ENCODE measurements at regions not wholly inside any gene's neighbourhood (a gene's known extent, or its start where the extent isn't known, plus 50 kb on each side); places are given as distances from the start of the nearest gene placed in this dataset.

DNA sequence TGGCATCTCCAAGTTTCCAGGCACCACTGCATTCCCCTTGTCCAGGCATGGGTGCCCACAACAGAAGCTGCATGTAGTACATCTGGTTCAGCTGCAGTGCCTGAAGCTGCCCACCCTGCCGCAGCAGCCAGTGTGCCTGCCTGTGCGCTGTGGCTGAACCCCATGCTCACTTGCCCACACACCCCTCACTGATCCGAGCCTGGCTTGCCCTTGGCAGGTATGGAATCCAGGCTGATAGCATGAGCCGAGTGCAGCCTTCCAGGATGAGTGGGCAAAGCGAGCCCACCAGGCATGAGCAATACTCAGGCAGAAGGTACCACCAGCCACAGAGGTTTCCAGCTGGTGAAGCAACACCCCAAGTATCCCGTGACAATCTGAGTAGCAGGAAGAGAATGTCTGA lies 280.3 kb upstream of the KLF12 start:
- in situ Hi-C loops (cut with HindIII; ENCODE audit: low pct_unique_long_range_greater_than_20kb, low sequenced_read_pairs) (no loop called here), intact Hi-C loops (cut with micrococcal nuclease; ENCODE audit: unreplicated experiment) (no loop called here)
- H3K27me3 ChIP-seq (ENCODE audit: control insufficient read depth, insufficient read depth, low read length) = no peaks in the 10 kb centered on the region
- POLR2A ChIA-PET = no interaction called here
- no peak overlapping the region for H3K27ac ChIP-seq (ENCODE audit: low read length)
- BruUV-seq (replicated peaks) = no TSS peak
- H3K4me1 ChIP-seq (ENCODE audit: control insufficient read depth, insufficient read depth, low read length) = no peaks in the 10 kb centered on the region
- H3K4me3 ChIP-seq (ENCODE audit: low read depth in 2 of 2, low read length in 2 of 2) = no peak overlapping the region
- CTCF ChIA-PET = no interaction called here
- H3K9me3 ChIP-seq (ENCODE audit: control insufficient read depth, insufficient read depth, low read depth, low read length) = no peaks in the 10 kb centered on the region
- TF ChIP-seq POLR2AphosphoS5 (IDR thresholded peaks at IDR 0.05; ENCODE audit: low read depth, low read length) (no peak), SIN3A (IDR thresholded peaks at IDR 0.05; ENCODE audit: borderline replicate concordance, insufficient read depth, low read depth, low read length) (no peak), REST (IDR thresholded peaks at IDR 0.05; ENCODE audit: insufficient read depth in 1 of 2, low read depth in 2 of 2, low read length in 1 of 2) (no peak), TCF7L2 (IDR thresholded peaks at IDR 0.05; ENCODE audit: low read depth, low read length) (no peak)
- H3K36me3 ChIP-seq (ENCODE audit: control insufficient read depth, insufficient read depth, low read length) = no peaks in the 10 kb centered on the region
- no peak for DNase-seq (ENCODE audit: low read depth, low spot score)
- ATAC-seq = no peak

DNA sequence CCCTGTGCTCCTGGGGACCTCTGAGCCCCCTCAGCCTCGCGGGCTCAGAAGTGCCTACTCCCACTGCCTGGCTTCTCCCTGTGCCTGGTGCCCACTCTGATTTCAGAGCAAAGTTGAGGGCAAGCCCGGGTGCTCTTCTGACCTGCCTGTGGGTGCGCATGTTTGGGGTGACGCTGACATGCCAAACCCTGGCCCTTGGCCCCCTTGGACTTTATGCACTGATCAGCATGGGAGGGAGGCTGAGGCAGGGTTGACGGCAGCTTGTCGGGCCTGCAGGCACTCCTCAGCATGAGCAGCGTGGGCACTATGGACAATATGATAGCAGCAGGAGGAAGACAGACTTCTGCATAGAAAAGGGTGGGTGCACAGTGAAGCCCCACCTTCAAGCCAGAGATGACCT lies 279.3 kb upstream of the KLF12 start:
- ChIA-PET CTCF (no interaction called here), POLR2A (no interaction called here)
- Histone ChIP-seq H3K36me3 (ENCODE audit: control insufficient read depth, insufficient read depth, low read length) (no peaks in the 10 kb centered on the region), H3K4me3 (ENCODE audit: low read depth in 2 of 2, low read length in 2 of 2) (no peak overlapping the region), H3K4me1 (ENCODE audit: control insufficient read depth, insufficient read depth, low read length) (no peaks in the 10 kb centered on the region), H3K9me3 (ENCODE audit: control insufficient read depth, insufficient read depth, low read depth, low read length) (no peaks in the 10 kb centered on the region), H3K27ac (ENCODE audit: low read length) (no peak overlapping the region), H3K27me3 (ENCODE audit: control insufficient read depth, insufficient read depth, low read length) (no peaks in the 10 kb centered on the region)
- no peak for DNase-seq (ENCODE audit: low read depth, low spot score)
- intact Hi-C loops (cut with micrococcal nuclease; ENCODE audit: unreplicated experiment) (no loop called here), in situ Hi-C loops (cut with HindIII; ENCODE audit: low pct_unique_long_range_greater_than_20kb, low sequenced_read_pairs) (no loop called here)
- BruUV-seq (replicated peaks) = no TSS peak
- ATAC-seq = no peak
- no peak for TF ChIP-seq TCF7L2 (IDR thresholded peaks at IDR 0.05; ENCODE audit: low read depth, low read length)
- no peak for TF ChIP-seq POLR2AphosphoS5 (IDR thresholded peaks at IDR 0.05; ENCODE audit: low read depth, low read length)
- TF ChIP-seq REST (IDR thresholded peaks at IDR 0.05; ENCODE audit: insufficient read depth in 1 of 2, low read depth in 2 of 2, low read length in 1 of 2) = no peak
- TF ChIP-seq, protein P1, sequence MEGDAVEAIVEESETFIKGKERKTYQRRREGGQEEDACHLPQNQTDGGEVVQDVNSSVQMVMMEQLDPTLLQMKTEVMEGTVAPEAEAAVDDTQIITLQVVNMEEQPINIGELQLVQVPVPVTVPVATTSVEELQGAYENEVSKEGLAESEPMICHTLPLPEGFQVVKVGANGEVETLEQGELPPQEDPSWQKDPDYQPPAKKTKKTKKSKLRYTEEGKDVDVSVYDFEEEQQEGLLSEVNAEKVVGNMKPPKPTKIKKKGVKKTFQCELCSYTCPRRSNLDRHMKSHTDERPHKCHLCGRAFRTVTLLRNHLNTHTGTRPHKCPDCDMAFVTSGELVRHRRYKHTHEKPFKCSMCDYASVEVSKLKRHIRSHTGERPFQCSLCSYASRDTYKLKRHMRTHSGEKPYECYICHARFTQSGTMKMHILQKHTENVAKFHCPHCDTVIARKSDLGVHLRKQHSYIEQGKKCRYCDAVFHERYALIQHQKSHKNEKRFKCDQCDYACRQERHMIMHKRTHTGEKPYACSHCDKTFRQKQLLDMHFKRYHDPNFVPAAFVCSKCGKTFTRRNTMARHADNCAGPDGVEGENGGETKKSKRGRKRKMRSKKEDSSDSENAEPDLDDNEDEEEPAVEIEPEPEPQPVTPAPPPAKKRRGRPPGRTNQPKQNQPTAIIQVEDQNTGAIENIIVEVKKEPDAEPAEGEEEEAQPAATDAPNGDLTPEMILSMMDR (IDR thresholded peaks at IDR 0.05) = no peak
- TF ChIP-seq SIN3A (IDR thresholded peaks at IDR 0.05; ENCODE audit: borderline replicate concordance, insufficient read depth, low read depth, low read length) = no peak

Measured in Panc1 (cell line).